ENCODE measurements at regions not wholly inside any gene's neighbourhood (a gene's known extent, or its start where the extent isn't known, plus 50 kb on each side); places are given as distances from the start of the nearest gene placed in this dataset.

- no peak for TF ChIP-seq CTCF (conservative IDR thresholded peaks at IDR 0.05 in 1 of 2, IDR thresholded peaks at IDR 0.05 in 1 of 2; ENCODE audit: low read depth in 1 of 2, low read length in 2 of 2)
- no peak for TF ChIP-seq EZH2 (IDR thresholded peaks at IDR 0.05; ENCODE audit: low read length, missing control alignments)
Measured at GRCh38 chr5:30620481-30621085, 572.9 kb upstream of the CDH6 start.

Data from fibroblast of lung (primary cell).